ENCODE measurements at regions not wholly inside any gene's neighbourhood (a gene's known extent, or its start where the extent isn't known, plus 50 kb on each side); places are given as distances from the start of the nearest gene placed in this dataset.

DNA sequence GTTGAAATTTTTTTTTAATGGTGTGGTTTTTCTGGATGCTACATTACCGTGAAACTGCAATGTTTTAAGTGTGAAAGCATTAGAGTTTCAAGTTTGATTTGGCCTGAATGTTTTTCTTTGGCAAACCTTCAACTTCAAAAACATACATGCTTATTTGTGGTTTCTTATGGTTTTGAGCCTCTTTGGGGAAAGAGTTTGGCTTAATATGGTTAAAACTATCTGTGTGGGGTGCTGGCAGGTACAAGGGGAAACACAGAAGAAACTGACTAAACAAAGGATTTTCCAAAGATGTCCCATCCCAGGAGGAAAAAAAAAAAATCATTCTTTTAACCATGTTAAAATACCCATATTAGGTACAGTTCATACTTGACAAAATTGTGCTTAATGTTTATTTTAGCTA is 121.1 kb downstream of the HGF start:
- DNase-seq (ENCODE audit: low read depth) = no peak

DNA sequence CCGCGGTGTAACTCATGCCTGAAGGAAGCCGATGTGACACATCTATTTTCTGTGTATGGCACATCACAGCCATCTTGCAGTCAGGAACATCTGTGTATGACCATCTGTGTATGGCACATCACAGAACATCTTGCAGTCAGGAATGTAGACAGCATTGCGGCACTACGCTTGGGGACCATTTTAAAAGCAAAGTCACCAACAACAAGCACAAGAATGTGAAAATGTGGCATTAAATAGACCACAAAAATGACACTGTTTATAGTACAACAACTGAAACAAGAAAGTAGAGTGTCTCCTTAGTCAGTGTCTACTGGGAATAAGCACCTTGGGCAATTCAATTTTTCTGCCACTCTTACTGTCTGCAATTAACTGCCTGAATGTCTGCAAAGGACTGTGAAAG is 124.4 kb downstream of the HGF start:
- DNase-seq (ENCODE audit: low read depth) = no peak

- no peak for DNase-seq (ENCODE audit: low read depth)
These were observed 128.0 kb downstream of the HGF start for GRCh38 chr7:81641873-81642272.

GRCh38 chr7:81638198-81638597 is 131.6 kb downstream of the HGF start:
- DNase-seq (ENCODE audit: low read depth) = peak; percentile 92

GRCh38 chr7:81637534-81637933 is 132.3 kb downstream of the HGF start:
- no peak for DNase-seq (ENCODE audit: low read depth)

DNA sequence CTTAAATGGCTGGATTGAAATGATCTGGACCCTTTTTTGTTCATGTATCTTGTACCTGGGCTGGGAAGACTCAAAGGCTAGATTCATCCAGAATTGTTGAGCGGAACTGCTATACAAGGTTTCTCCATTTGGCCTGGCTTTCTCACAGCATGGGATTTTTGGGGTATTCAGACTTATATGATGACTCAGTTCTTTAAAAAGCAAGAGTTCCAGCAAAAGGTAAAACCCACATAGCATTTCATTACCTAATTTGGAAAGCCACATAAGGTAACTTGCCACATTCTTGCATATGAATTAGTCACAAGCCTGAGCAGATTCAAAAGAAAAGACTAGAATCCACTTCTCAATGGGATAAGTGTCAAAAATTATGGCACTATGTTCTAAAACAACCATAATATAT is 137.4 kb downstream of the HGF start:
- DNase-seq (ENCODE audit: low read depth) = no peak

- no peak for DNase-seq (ENCODE audit: low read depth)
These were observed 139.2 kb downstream of the HGF start for GRCh38 chr7:81630600-81630999.

- DNase-seq (ENCODE audit: low read depth) = no peak
These were observed 140.1 kb downstream of the HGF start for GRCh38 chr7:81629702-81630101.

DNA sequence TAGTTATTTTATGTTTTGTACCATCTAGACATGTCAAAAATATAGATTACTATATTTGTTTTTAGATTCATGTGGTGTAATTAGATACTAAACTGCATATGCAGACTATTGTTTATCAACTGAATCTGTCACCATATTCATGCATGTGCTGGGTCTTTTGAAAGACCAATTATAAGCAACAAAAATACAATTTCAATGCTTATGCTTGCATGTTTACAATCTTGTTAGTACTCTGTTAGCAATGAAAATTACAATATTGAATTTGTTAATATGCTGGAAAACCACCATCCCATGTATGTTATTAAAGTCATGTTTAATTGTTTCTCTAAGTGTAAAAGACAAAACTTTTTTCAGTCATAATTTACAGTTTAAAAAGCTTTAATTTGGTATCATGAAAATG is 140.9 kb downstream of the HGF start:
- no peak for DNase-seq (ENCODE audit: low read depth)

DNA sequence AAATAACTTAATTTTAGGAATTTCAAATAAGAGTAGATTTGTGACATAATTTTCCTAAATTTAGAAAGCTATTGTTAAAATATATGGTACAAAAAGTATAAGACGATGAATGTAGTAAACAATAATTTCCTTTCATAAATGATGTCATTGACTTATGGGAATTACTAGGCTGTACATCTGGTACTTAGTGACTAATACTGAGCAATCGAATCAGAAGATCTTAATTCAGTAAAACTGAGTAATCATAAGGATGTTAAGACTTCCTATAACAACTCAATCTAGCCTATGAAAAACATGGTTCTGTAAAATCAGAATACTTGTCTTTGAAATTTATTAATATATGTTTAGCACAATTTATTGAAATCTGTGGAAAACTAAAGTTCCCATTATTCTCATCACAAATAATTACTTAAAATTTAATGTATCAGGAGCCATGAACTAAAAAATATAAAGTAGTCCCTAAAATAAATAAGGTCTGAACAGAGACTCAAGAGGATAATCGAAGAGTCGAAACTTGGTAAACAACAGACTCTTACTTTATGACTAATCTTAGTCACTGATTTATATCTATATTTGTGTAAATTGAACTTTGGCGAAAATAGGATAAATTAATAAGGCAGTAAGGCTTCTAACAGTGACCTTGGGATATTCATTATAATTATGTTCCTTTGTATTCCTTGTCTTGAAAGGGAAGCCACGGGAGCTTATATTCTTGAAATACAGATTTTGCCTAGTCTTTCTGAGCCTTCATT is 142.1 kb downstream of the HGF start:
- DNase-seq (ENCODE audit: low read depth) = peak; percentile 54

- DNase-seq (ENCODE audit: low read depth) = no peak
These were observed 143.8 kb downstream of the HGF start for GRCh38 chr7:81626008-81626407.

DNA sequence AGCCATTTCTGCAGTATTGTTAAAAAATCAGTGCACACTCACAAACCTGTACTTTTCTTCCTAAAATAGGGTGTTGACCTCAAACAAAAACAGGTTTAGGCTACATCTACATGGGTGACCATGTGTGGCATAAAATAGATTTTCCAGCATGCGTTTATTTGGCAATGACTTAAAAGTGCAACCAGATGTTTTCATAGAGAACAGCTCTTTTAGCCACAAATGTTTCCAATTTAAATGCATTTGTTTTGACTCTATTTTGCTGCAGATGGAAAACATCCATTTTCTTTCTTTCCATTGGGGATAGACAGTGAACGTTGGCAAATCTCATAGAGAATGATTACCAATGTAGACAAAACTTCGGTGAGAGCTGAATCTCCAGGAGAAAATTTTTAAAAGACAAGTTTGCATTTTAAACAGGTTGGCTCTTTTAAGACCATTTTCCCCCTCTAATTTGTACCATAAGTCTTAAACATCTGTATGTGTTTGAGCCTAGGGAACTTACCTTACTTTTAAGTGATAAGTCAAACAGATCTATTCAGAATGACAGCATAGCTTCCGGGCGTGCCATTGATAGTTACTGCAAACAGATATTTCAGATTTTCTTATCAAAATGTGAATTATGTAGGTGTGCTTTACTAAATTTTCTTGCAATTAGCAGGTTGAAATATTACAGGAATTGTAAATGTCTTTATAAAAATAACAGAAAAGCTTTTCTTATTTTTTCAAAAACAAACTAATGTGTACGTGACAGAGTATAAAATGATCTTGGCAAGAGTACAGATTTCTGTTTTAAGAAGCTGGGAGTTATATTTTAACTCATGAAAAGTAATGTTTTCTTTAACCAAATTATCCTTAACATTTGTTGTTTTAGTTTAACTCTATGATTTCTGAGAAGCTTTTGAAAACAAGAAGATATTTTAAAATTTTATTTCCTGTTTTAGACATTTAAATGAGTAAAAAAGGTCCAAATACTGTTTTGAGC is 144.9 kb downstream of the HGF start:
- no peak for DNase-seq (ENCODE audit: low read depth)

DNA sequence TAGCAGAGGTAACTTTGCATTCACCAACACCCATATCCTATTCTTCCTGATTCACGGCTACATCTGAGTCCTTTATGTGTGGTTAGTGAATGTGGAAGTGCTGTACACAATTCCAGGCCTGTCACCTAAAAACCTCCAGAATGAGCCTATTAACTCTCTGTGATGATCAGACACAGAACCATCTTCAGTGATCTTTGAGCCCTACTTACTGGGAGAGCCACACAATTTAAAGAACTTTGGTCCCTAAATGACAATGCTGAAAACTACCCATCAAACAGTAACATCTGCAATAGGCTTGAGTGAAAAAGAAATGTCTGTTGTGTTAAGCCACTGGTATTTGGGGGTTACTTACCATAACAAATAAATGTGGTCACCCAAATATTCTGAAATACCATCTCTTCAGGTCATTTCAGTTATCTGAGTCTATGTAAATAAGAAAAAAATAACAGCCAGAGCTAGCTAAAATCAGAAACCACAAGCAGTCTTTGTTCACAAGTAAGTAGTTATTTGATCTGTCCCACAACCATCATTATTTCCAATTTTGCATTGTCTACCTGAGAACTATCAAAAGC is 145.7 kb downstream of the HGF start:
- DNase-seq (ENCODE audit: low read depth) = no peak

- no peak for DNase-seq (ENCODE audit: low read depth)
These were observed 146.5 kb downstream of the HGF start for GRCh38 chr7:81623251-81623855.

DNA sequence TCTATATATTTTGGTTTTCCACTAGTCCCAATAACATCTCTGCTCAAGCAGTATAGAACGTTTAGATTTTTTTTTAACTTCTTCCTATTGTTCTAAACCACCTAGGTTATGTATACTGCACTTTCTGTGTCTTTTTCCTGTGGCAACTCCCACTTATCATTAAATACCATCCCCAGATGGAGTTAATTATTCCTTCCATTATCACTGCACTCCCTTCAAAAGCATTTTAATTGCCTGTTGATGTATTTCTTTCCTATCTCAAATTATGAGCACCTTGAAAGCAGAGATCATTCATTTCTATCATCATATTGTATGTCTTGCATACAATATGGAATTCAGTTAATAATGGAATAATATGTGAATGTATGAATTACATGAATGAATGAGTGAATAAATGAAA is 148.0 kb downstream of the HGF start:
- DNase-seq (ENCODE audit: low read depth) = no peak

DNA sequence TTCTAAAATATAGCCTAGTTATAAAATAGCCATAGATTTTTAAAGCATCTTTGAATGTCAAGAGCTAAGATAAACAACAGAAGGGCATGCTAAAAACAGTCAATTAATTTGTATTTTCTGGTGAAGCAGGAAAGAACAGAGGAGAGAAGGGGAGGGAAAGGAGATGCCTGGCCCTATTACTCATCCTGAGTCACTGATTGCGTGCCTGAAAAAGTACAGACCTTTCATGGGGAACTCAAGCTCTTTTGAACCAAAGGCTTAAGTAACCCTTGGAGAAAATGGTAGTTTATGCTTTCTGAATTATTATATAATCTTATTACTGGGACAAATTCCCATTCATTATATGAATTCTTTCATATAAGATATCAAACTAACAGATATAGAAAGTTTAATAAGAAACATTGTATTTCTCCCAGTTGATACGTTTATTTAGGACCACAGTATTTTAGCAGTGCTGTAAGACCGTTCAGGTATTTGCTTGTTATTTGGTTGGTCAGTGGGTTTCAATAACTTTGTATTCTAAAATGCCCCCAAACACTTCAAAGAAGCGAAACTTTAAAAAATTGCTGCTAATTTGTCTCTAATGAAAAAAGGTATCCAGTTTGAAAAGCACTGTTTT is 151.3 kb downstream of the HGF start:
- DNase-seq (ENCODE audit: low read depth) = peak; percentile 92

DNA sequence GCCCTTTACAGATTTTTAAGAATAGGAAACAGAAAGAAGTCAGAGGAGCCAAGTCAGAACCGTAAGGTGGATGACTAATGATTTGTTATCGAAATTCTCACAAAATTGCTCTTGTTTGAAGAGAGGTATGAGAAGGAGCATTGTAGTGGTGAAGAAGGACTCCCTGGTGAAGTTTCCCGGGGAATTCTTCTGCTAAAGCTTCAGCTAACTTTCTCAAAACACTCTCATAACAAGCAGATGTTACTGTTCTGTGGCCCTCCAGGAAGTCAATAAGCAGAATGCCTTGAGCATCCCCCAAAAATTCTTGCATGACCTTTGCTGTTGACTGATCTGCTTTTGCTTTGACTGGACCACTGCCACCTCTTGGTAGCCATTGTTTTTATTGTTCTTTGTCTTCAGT is 152.9 kb downstream of the HGF start:
- no peak for DNase-seq (ENCODE audit: low read depth)

DNA sequence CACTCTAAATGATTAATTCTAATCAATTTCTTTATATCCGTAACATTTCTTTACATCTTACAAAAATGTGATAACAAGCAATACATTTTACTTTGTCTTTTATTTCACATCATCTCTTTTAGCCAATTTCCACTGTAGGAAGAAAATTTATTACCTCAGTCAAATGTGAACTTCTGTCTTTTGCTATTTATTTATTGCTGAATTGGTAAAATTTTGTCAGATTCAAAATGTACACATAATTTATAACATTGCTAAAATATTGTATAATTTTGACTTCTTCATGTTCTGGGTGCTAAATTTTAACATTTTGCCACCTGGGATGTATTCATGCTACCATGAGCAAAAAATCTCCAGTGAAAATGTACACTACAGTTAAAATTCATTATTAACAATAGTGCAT is 158.0 kb downstream of the HGF start:
- DNase-seq (ENCODE audit: low read depth) = no peak

GRCh38 chr7:81611040-81611439 is 158.8 kb downstream of the HGF start:
- DNase-seq (ENCODE audit: low read depth) = no peak

DNA sequence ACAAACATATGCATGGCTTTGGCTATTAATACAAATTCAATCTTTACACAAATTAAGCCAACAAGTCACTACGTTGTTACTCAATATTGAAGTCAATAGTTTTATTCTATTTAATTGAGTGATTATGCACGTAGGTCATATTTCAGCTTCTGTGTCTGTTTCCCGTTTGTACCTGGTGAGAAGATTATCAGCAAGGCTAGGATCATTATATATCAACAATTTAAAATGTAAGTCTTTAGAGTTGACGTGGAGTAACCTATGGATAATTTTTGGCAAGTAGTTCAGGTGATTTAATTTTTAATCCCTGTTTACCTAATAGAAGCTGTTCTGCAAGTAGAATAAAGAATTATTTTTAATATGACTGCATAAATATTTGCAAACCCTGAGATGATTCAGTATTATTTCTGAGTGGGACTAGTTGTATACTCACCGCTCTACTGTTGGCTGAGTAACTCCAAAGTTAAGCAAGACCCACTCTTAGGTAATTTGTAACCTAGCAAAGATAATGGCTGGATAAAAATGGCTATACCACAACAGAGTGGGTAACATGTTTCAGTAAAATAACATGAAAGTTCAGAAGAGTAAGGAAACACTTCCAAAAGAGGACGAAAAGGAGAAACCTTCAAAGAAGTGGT is 161.0 kb downstream of the HGF start:
- no peak for DNase-seq (ENCODE audit: low read depth)

DNA sequence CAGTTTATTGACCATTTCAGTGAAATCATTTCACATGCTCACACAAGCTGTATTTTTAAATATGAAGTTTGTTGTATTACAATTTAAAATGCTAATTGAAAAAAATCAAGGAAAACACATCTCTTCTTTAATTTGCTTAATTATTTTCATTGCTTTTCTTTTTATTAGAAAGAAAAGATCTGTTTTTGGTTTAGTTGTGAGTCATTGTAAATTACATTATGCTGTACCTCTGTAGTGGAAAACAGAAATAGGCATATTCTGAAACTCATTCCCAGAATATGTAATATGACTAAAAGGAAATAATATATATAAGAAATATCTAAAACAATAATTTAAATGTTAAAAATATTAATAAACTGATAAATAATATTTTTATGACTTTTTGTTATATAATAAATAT is 161.9 kb downstream of the HGF start:
- no peak for DNase-seq (ENCODE audit: low read depth)
